SK-N-SH treated with all-trans-retinoic acid at 6 μM for 48 hours (cell line): ENCODE measurements at regions not wholly inside any gene's neighbourhood (a gene's known extent, or its start where the extent isn't known, plus 50 kb on each side); places are given as distances from the start of the nearest gene placed in this dataset.

Experiments used
- ARNTL ChIP-seq: fragments of 450-650 bp; formaldehyde crosslinking; IDR thresholded peaks from 2 replicates; pipeline ENCODE4 v1.5.0; 2020; ENCODE audit warnings: low read depth, mild to moderate bottlenecking, moderate library complexity, borderline replicate concordance
- CSRNP3 ChIP-seq: fragments of 250-450 bp; sonication (Bioruptor Pico); IDR thresholded peaks from 2 replicates; pipeline ENCODE4 v1.5.1; 2021; ENCODE audit warnings: mild to moderate bottlenecking, moderate library complexity
- ESRRG ChIP-seq: fragments of 250-450 bp; sonication (Bioruptor Pico); IDR thresholded peaks from 2 replicates; pipeline ENCODE4 v1.6.1; 2021; ENCODE audit warnings: mild to moderate bottlenecking
- GLIS3 ChIP-seq: fragments of 250-450 bp; sonication (Bioruptor Pico); IDR thresholded peaks from 2 replicates; pipeline ENCODE4 v1.5.0; 2020; ENCODE audit warnings: mild to moderate bottlenecking, moderate library complexity
- ISL1 ChIP-seq: fragments of 250-450 bp; sonication (Bioruptor Pico); IDR thresholded peaks from 2 replicates; pipeline ENCODE4 v2.1.2; 2022; ENCODE audit warnings: mild to moderate bottlenecking, moderate library complexity
- PATZ1 ChIP-seq: fragments of 250-450 bp; sonication (Bioruptor Pico); IDR thresholded peaks from 2 replicates; pipeline ENCODE4 v1.8.0; 2020; ENCODE audit warnings: mild to moderate bottlenecking, moderate library complexity, borderline replicate concordance
- POU6F1 ChIP-seq: fragments of 250-450 bp; sonication (Bioruptor Pico); IDR thresholded peaks from 2 replicates; pipeline ENCODE4 v1.8.0; 2021; ENCODE audit warnings: low read depth, mild to moderate bottlenecking, moderate library complexity, borderline replicate concordance
- PPARA ChIP-seq: fragments of 250-450 bp; sonication (Bioruptor Pico); IDR thresholded peaks from 2 replicates; pipeline ENCODE4 v1.5.0; 2020; ENCODE audit warnings: mild to moderate bottlenecking, borderline replicate concordance
- RARB ChIP-seq: fragments of 250-450 bp; sonication (Bioruptor Pico); IDR thresholded peaks from 2 replicates; pipeline ENCODE4 v1.8.0; 2021; ENCODE audit warnings: mild to moderate bottlenecking, moderate library complexity
- TOX ChIP-seq: fragments of 250-450 bp; sonication (Bioruptor Pico); IDR thresholded peaks from 2 replicates; pipeline ENCODE4 v1.8.0; 2021; ENCODE audit warnings: mild to moderate bottlenecking, moderate library complexity, borderline replicate concordance
- ZC3H10 ChIP-seq: fragments of 250-450 bp; sonication (Bioruptor Pico); IDR thresholded peaks from 2 replicates; pipeline ENCODE4 v1.5.1; 2021; ENCODE audit warnings: mild to moderate bottlenecking, moderate library complexity
- ZFP3 ChIP-seq: fragments of 250-450 bp; sonication (Bioruptor Pico); IDR thresholded peaks from 2 replicates; pipeline ENCODE4 v1.5.0; 2020; ENCODE audit warnings: mild to moderate bottlenecking, moderate library complexity
- ZNF565 ChIP-seq: fragments of 450-650 bp; formaldehyde crosslinking; conservative IDR thresholded peaks from 2 replicates; pipeline ENCODE4 v1.5.0; 2020; ENCODE audit warnings: low read depth, mild to moderate bottlenecking, moderate library complexity

GRCh38 chr7:89666136-89666835, 488.0 kb upstream of the STEAP1 start:
- TF ChIP-seq ARNTL, result no peak
- TF ChIP-seq ZNF565, result no peak
- TF ChIP-seq RARB (CRISPR knock-in tag), result no peak
- no peak for TF ChIP-seq PPARA
- no peak for TF ChIP-seq ZFP3
- no peak for TF ChIP-seq PATZ1 (CRISPR knock-in tag)
- TF ChIP-seq ESRRG (CRISPR knock-in tag), result no peak
- TF ChIP-seq TOX (CRISPR knock-in tag), result no peak
- no peak for TF ChIP-seq POU6F1 (CRISPR knock-in tag)
- no peak for TF ChIP-seq CSRNP3 (CRISPR knock-in tag)
- TF ChIP-seq ISL1 (CRISPR knock-in tag), result no peak
- no peak for TF ChIP-seq GLIS3
- no peak for TF ChIP-seq ZC3H10 (CRISPR knock-in tag)
